Smooth muscle cell (in vitro differentiated cells): ENCODE measurements at regions not wholly inside any gene's neighbourhood (a gene's known extent, or its start where the extent isn't known, plus 50 kb on each side); places are given as distances from the start of the nearest gene placed in this dataset.

Experiments
- DNase-seq: peaks from one replicate; lab custom pipeline; 2025; ENCODE audit not compliant: unreplicated experiment; lab: John Stamatoyannopoulos, UW
- H2AFZ ChIP-seq: fragments of 200-600 bp; sonication (generic); 2 replicates; pipeline ENCODE4 v1.6.0; 2016; ENCODE audit warnings: antibody characterized with exemption, low read depth, mild to moderate bottlenecking
- H3F3A ChIP-seq: fragments of 200-600 bp; sonication (generic); 2 replicates; pipeline ENCODE4 v1.6.0; 2017; ENCODE audit warnings: antibody characterized with exemption, low read depth
- H3K27ac ChIP-seq: fragments of 200-600 bp; sonication (generic); 2 replicates; pipeline ENCODE4 v1.5.1; 2016; ENCODE audit warnings: low read depth, mild to moderate bottlenecking
- H3K27me3 ChIP-seq: fragments of 200-600 bp; sonication (generic); 2 replicates; pipeline ENCODE4 v1.6.1; 2016; ENCODE audit warnings: low read depth, mild to moderate bottlenecking
- H3K36me3 ChIP-seq: fragments of 200-600 bp; sonication (generic); 2 replicates; pipeline ENCODE4 v1.5.1; 2016; ENCODE audit warnings: low read depth
- H3K4me1 ChIP-seq: fragments of 200-600 bp; sonication (generic); 2 replicates; pipeline ENCODE4 v1.5.1; 2016; ENCODE audit warnings: low read depth
- H3K4me2 ChIP-seq: fragments of 200-600 bp; sonication (generic); 2 replicates; pipeline ENCODE4 v1.6.0; 2016; ENCODE audit warnings: mild to moderate bottlenecking
- H3K4me3 ChIP-seq: fragments of 200-600 bp; sonication (generic); 2 replicates; pipeline ENCODE4 v1.5.1; 2016; ENCODE audit warnings: mild to moderate bottlenecking
- H3K79me2 ChIP-seq: fragments of 200-600 bp; sonication (generic); 2 replicates; pipeline ENCODE4 v1.6.0; 2016; ENCODE audit warnings: low read depth, mild to moderate bottlenecking
- H3K9ac ChIP-seq: fragments of 200-600 bp; sonication (generic); 2 replicates; pipeline ENCODE4 v1.6.0; 2016; ENCODE audit warnings: low read depth
- H3K9me3 ChIP-seq: fragments of 200-600 bp; sonication (generic); replicated peaks from 2 replicates; pipeline ENCODE4 v1.5.1; 2016; ENCODE audit warnings: low read depth
- H4K20me1 ChIP-seq: fragments of 200-600 bp; sonication (generic); 2 replicates; pipeline ENCODE4 v1.6.0; 2016; ENCODE audit warnings: low read depth
- WGBS: methylation state at CpG from one replicate; pipeline ENCODE4 v1.1.7; 2016; ENCODE audit warnings: low lambda C conversion rate; 5-methylcytosine and 5-hydroxymethylcytosine counted together
- TF ChIP-seq, protein P1 (sequence below): fragments of 200-600 bp; sonication (generic); IDR thresholded peaks from 2 replicates; pipeline ENCODE4 v1.5.1; 2017; ENCODE audit warnings: borderline replicate concordance, mild to moderate bottlenecking, antibody characterized with exemption; ENCODE audit not compliant: insufficient read depth, poor library complexity, severe bottlenecking

DNA sequence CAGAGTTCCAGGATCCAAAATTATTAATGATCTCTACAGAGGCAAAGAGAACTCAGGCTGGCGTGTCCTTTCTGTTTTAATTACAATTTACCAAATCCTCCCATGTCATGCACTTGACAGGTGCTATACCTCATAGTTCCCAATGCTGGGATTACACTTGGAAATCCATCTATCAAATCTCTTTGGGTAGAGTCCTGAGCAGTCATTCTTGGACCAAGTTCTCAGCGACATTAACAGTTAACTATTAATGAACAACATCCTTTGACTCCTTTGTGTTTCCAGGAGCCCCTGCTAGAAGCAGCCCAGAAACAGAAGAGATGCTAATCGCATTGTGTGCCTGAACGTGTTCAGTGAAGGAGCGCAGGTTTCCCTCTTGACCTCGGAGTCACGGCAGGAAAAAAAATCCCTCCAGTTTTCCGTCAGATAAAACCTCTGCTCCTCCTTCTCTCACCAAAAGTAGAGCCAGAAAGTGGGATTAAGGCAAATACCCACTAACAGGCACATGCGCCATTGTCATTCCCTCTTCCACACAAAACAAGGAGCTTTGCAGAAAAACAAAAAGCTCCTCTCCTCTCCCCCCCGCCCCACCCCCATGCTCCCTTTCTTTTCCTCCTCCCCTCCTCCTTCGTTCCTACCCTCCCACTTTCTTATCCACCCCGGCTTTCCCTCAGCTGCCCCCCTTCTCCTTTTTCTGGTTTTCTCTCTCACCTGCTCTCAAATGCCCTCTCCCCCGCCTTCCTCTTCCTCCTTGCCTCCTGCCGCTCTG lies 224.7 kb downstream of the ZIC5 start:
- Histone ChIP-seq H3K4me3 (no peak overlapping the region), H3K4me2 (no peak overlapping the region), H3K27me3 (peaks cover 30% of the 10 kb centered on the region), H3F3A (no peaks in the 10 kb centered on the region), H3K27ac (no peak overlapping the region), H3K9me3 (no peaks in the 10 kb centered on the region), H3K36me3 (no peaks in the 10 kb centered on the region), H3K79me2 (no peaks in the 10 kb centered on the region), H3K9ac (no peak overlapping the region), H2AFZ (no peak overlapping the region), H3K4me1 (peaks cover 50% of the 10 kb centered on the region), H4K20me1 (no peaks in the 10 kb centered on the region)
- TF ChIP-seq, protein P1, sequence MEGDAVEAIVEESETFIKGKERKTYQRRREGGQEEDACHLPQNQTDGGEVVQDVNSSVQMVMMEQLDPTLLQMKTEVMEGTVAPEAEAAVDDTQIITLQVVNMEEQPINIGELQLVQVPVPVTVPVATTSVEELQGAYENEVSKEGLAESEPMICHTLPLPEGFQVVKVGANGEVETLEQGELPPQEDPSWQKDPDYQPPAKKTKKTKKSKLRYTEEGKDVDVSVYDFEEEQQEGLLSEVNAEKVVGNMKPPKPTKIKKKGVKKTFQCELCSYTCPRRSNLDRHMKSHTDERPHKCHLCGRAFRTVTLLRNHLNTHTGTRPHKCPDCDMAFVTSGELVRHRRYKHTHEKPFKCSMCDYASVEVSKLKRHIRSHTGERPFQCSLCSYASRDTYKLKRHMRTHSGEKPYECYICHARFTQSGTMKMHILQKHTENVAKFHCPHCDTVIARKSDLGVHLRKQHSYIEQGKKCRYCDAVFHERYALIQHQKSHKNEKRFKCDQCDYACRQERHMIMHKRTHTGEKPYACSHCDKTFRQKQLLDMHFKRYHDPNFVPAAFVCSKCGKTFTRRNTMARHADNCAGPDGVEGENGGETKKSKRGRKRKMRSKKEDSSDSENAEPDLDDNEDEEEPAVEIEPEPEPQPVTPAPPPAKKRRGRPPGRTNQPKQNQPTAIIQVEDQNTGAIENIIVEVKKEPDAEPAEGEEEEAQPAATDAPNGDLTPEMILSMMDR: no peak
- no peak for DNase-seq
- 14% methylated on average over 11 of the region's 14 CpGs for WGBS

DNA sequence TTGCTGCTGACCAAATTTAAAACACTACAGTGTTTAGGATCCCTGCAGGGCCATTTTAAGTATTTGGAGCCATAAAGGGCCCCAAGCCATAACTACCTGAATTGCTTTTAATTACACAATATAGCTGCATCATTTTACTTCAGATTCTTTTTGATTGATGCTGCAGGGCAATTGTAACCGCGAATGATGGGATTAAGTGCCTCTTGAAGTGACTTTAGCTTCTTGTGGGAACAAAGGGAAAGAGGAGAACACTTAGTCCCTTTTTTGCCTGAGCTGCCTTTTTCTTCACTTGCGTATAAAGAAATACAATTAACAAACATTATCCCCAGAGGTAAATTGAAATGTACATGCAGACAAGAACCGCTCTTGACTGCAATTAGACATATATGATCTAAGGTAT lies 228.5 kb downstream of the ZIC5 start:
- Histone ChIP-seq H3K4me2 (no peak overlapping the region), H3K4me1 (peaks cover 57% of the 10 kb centered on the region), H3K9ac (no peak overlapping the region), H4K20me1 (no peaks in the 10 kb centered on the region), H3K27ac (no peak overlapping the region), H3K27me3 (peaks cover 33% of the 10 kb centered on the region), H3K36me3 (no peaks in the 10 kb centered on the region), H3K4me3 (no peak overlapping the region), H3K9me3 (no peaks in the 10 kb centered on the region), H3F3A (no peaks in the 10 kb centered on the region), H3K79me2 (no peaks in the 10 kb centered on the region), H2AFZ (no peak overlapping the region)
- WGBS: 70% methylated on average over 4 of the region's 4 CpGs
- no peak for DNase-seq
- TF ChIP-seq, protein P1: no peak

DNA sequence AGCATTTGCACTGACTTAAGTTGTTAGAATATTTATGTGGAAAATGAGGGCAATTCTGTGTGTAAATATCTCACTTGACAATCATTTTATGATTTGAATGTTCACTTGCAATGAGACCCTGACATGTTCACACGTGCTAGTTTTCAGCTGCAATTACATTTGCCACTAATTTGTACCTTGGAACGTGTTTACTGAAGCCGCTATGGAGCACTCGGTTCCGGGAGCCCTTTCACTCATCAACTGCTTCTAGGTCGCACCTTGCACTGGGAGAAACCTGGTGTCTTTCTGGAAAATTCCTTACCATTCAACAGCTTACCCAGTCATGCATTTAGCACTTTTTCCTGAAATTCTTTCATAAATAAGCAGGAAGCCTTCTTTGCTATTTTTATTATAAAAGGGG lies 229.6 kb downstream of the ZIC5 start:
- Histone ChIP-seq H3K4me2 (no peak overlapping the region), H3K27me3 (peaks cover 23% of the 10 kb centered on the region)

More for the DNA sequence above, 229.6 kb downstream of the ZIC5 start:
- no peak overlapping the region for H3K27ac ChIP-seq
- H3K4me1 ChIP-seq: peaks cover 47% of the 10 kb centered on the region
- H3F3A ChIP-seq: no peaks in the 10 kb centered on the region
- H3K9me3 ChIP-seq: no peaks in the 10 kb centered on the region
- no peaks in the 10 kb centered on the region for H3K79me2 ChIP-seq
- H2AFZ ChIP-seq: no peak overlapping the region
- H4K20me1 ChIP-seq: no peaks in the 10 kb centered on the region
- no peak for DNase-seq
- H3K4me3 ChIP-seq: no peak overlapping the region
- no peaks in the 10 kb centered on the region for H3K36me3 ChIP-seq
- no peak overlapping the region for H3K9ac ChIP-seq
- WGBS: 79% methylated on average over 6 of the region's 6 CpGs
- TF ChIP-seq, protein P1: no peak
